ENCODE measurements at regions not wholly inside any gene's neighbourhood (a gene's known extent, or its start where the extent isn't known, plus 50 kb on each side); places are given as distances from the start of the nearest gene placed in this dataset.

DNA sequence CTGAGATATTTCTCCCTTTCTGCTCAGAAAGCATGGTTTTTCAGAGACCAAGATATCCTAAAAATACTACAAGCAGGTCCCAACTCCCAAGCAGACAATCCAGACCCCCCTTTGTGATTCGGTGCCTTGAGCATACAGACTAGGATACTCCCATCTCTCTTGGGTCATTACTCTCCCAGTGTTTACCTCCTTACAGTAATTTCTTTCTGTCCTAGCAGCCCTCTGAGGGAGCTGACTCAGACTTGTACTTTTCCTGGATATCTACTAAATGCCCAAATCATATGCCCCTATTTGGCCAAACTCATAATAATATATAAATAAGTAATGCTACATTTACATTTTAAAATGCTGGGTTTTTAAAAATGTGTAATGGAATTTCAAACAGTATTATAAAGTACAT, 355.6 kb downstream of the LRIG3 start (continued):
- TF ChIP-seq, protein P1, sequence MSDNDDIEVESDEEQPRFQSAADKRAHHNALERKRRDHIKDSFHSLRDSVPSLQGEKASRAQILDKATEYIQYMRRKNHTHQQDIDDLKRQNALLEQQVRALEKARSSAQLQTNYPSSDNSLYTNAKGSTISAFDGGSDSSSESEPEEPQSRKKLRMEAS (IDR thresholded peaks at IDR 0.05) = no peak
- no peak for TF ChIP-seq RAD21 (IDR thresholded peaks at IDR 0.05)
- no peak for TF ChIP-seq SP1 (IDR thresholded peaks at IDR 0.05)

DNA sequence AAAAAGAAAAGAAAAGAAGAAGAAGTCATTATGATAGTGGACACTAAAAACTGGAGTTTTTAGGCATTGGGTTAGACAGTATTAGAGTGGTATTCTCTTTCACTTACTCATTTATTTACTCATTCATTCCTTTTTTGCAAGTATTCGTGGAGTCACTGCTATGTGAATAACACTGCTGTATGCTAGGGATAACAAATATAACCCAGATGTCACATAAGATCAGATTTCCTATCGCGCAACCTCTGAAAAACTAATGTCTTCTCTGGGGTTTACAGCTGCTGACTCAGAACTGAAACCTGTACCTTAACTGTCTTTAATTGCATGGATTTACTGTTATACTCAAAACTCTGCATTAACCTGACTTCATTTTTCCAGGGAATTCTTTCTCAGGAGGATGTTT, 353.7 kb downstream of the LRIG3 start:
- H3K36me3 ChIP-seq (ENCODE audit: control insufficient read depth in 4 of 4, insufficient read depth in 3 of 4, low read depth in 1 of 4, low read length in 3 of 4) = no peaks in the 10 kb centered on the region
- TF ChIP-seq, protein P1 (IDR thresholded peaks at IDR 0.05) = no peak
- no peak for TF ChIP-seq GABPA (IDR thresholded peaks at IDR 0.05 in 1 of 2, conservative IDR thresholded peaks at IDR 0.05 in 1 of 2)
- no peaks in the 10 kb centered on the region for H3K9me3 ChIP-seq (ENCODE audit: control insufficient read depth in 4 of 4, low read length in 3 of 4)
- H3K4me1 ChIP-seq (ENCODE audit: control insufficient read depth in 4 of 4, insufficient read depth in 4 of 4, low read length in 3 of 4) = no peaks in the 10 kb centered on the region
- DNase-seq (ENCODE audit: low spot score) = no peak
- no peaks in the 10 kb centered on the region for H3K27me3 ChIP-seq (ENCODE audit: control insufficient read depth in 4 of 4, insufficient read depth in 4 of 4, low read length in 3 of 4)
- H3K27ac ChIP-seq (ENCODE audit: low read depth in 1 of 2, low read length in 2 of 2) = no peak overlapping the region
- no peak overlapping the region for H3K9ac ChIP-seq (ENCODE audit: low read depth in 1 of 2, low read length in 2 of 2)
- no peak overlapping the region for H3K4me3 ChIP-seq (ENCODE audit: low read depth in 1 of 3, low read length in 3 of 3)
- WGBS = 87% methylated on average over 3 of the region's 3 CpGs

DNA sequence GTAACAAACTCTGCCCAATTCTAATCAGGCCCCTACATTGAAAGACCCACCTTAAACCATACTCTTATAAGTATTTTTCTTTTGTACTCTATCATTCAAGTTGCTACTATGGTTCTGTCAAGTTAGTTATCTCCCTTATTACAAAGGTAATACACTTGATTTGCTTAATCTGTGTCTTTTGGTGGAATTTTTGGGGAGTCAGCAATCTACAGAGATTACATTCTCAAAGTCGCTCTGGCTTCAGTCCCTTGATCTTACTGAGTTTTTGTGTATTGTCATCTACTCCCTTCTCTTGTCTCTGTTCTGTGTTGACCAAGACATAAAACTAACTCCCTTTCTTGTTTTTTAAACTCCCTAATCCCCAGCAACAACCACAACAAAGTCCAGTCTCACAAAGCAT, 353.1 kb downstream of the LRIG3 start:
- Histone ChIP-seq H3K9ac (ENCODE audit: low read depth in 1 of 2, low read length in 2 of 2) (no peak overlapping the region), H3K4me3 (ENCODE audit: low read depth in 1 of 3, low read length in 3 of 3) (no peak overlapping the region), H3K27ac (ENCODE audit: low read depth in 1 of 2, low read length in 2 of 2) (no peak overlapping the region), H3K9me3 (ENCODE audit: control insufficient read depth in 4 of 4, low read length in 3 of 4) (no peaks in the 10 kb centered on the region), H3K4me1 (ENCODE audit: control insufficient read depth in 4 of 4, insufficient read depth in 4 of 4, low read length in 3 of 4) (no peaks in the 10 kb centered on the region), H3K36me3 (ENCODE audit: control insufficient read depth in 4 of 4, insufficient read depth in 3 of 4, low read depth in 1 of 4, low read length in 3 of 4) (no peaks in the 10 kb centered on the region), H3K27me3 (ENCODE audit: control insufficient read depth in 4 of 4, insufficient read depth in 4 of 4, low read length in 3 of 4) (no peaks in the 10 kb centered on the region)
- TF ChIP-seq FOXA2 (IDR thresholded peaks at IDR 0.05) = no peak
- no peak for TF ChIP-seq YY1 (IDR thresholded peaks at IDR 0.05)
- TF ChIP-seq EGR1 (IDR thresholded peaks at IDR 0.05; ENCODE audit: low read depth in 2 of 2) = no peak
- TF ChIP-seq, protein P2, sequence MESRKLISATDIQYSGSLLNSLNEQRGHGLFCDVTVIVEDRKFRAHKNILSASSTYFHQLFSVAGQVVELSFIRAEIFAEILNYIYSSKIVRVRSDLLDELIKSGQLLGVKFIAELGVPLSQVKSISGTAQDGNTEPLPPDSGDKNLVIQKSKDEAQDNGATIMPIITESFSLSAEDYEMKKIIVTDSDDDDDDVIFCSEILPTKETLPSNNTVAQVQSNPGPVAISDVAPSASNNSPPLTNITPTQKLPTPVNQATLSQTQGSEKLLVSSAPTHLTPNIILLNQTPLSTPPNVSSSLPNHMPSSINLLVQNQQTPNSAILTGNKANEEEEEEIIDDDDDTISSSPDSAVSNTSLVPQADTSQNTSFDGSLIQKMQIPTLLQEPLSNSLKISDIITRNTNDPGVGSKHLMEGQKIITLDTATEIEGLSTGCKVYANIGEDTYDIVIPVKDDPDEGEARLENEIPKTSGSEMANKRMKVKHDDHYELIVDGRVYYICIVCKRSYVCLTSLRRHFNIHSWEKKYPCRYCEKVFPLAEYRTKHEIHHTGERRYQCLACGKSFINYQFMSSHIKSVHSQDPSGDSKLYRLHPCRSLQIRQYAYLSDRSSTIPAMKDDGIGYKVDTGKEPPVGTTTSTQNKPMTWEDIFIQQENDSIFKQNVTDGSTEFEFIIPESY (IDR thresholded peaks at IDR 0.05) = no peak
- TF ChIP-seq, protein P3, sequence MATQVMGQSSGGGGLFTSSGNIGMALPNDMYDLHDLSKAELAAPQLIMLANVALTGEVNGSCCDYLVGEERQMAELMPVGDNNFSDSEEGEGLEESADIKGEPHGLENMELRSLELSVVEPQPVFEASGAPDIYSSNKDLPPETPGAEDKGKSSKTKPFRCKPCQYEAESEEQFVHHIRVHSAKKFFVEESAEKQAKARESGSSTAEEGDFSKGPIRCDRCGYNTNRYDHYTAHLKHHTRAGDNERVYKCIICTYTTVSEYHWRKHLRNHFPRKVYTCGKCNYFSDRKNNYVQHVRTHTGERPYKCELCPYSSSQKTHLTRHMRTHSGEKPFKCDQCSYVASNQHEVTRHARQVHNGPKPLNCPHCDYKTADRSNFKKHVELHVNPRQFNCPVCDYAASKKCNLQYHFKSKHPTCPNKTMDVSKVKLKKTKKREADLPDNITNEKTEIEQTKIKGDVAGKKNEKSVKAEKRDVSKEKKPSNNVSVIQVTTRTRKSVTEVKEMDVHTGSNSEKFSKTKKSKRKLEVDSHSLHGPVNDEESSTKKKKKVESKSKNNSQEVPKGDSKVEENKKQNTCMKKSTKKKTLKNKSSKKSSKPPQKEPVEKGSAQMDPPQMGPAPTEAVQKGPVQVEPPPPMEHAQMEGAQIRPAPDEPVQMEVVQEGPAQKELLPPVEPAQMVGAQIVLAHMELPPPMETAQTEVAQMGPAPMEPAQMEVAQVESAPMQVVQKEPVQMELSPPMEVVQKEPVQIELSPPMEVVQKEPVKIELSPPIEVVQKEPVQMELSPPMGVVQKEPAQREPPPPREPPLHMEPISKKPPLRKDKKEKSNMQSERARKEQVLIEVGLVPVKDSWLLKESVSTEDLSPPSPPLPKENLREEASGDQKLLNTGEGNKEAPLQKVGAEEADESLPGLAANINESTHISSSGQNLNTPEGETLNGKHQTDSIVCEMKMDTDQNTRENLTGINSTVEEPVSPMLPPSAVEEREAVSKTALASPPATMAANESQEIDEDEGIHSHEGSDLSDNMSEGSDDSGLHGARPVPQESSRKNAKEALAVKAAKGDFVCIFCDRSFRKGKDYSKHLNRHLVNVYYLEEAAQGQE (IDR thresholded peaks at IDR 0.05) = no peak
- no peak for TF ChIP-seq SP1 (IDR thresholded peaks at IDR 0.05)
- TF ChIP-seq RXRA (IDR thresholded peaks at IDR 0.05) = no peak
- TF ChIP-seq JUND (IDR thresholded peaks at IDR 0.05) = no peak
- DNase-seq (ENCODE audit: low spot score) = no peak
- 91% methylated on average over 1 of the region's 1 CpG for WGBS

Measured in liver (tissue), 7 donors.